GM21367 (cell line): ENCODE measurements at regions not wholly inside any gene's neighbourhood (a gene's known extent, or its start where the extent isn't known, plus 50 kb on each side); places are given as distances from the start of the nearest gene placed in this dataset.

Experiments used
- ATAC-seq: cut with Tn5 transposase; IDR thresholded peaks from one replicate; pipeline ENCODE4 v1.9.1; 2021; ENCODE audit not compliant: unreplicated experiment

DNA sequence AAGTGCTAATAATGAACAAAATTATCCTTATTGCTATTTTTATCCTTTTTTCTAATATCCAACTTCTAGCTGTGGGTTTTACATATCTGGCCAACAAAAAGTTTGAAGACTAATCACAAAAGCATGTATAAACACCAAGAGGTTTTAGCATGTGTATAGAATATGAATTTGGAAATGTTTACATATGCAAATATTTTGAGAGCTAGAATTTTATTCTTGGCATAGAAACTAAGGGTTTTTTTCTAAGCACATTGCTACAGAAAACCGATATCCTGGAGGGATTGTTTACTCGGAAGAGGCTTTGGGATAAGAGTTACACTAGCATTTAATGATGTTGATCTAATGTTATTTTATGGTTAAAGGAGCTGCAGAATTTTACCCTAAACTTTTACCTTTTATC lies 392.1 kb downstream of the EFNB2 start:
- no peak for ATAC-seq

DNA sequence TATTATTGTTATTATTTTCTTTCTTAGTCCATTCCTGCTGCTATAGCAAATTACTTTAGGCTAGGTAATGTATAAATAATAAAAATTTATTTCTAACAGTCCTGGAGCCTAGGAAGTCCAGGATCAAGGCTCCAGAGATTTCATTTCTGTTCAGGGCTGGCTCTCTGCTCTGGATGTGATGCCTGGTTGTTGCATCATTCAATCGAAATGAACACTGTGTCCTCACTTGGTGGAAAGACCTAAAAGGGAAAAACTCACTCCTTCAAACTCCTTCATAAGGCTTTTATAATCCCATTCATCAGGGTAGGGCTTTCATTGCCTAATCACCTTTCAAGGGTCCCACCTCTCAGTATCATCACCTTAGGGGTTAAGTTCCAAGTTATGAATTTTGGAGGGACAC lies 395.0 kb downstream of the EFNB2 start:
- ATAC-seq = no peak

DNA sequence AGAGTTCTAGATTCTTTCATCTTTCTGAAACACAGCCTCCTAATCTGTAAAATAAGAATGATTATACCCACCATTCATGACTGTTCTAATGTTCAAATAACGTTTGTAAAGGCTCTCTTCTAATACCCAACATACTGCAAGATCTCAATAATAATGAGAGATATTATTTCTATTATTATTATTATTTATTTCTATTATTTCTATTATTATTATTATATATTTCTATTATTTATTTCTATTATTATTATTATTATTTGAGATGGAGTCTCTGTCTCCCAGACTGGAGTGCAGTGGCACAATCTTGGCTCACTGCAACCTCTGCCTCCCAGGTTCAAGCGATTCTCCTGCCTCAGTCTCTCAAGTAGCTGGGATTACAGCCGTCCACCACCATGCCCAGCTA lies 395.5 kb downstream of the EFNB2 start:
- ATAC-seq = no peak

DNA sequence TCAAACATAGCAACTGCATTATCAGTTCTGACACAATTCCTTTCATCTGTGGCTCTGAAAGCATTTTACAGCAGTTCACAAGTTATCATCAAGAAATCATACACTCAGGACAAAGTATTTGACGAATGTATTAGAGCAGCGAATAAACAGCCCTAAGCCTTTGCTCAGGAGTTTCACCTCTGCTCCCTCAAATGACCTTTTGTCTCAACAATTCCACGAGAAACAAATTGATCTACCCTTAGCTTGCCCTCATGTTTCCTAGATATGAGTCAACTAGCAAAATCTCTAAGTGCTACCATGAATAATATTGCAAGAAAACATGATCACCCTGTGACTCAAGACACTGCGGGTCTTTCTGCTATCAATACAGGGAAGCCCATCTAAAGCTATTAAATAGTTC lies 396.1 kb downstream of the EFNB2 start:
- no peak for ATAC-seq

DNA sequence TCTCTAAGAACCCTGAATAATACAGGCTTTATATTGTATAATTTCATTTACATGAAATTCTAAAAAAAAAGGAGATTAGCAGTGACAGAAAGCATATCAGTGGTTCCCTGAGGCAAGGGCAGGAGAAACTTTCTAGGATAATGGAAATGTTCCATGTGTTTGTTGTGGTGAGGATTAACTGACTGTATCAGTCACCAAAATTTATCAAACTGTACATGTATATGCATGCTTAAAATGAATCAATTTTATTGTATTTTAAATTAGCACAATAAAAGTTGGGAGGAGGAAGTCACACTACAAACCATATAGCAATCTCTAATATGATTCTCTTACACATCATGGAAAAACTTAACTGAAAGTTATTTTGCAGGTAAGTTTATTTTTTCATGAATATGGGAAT lies 396.8 kb downstream of the EFNB2 start:
- ATAC-seq = no peak

DNA sequence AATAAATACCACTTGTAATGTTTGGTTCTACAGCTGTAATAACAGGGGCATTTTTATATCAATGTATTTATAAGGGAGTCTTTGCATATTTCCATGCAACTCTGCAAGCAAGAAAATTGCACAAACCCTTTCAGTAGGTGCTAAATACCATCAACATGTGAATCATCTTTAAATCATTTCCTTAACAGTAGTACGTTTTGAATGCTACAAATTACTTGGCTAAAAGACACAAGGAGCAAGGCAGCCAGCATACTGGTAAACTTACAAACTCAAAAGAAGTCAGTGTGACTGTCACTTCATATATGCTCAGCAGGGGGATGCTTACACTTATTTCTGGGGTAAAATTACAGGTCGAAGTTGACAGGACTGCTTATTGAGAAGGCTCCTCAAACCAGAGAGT lies 402.4 kb downstream of the EFNB2 start:
- ATAC-seq = no peak

DNA sequence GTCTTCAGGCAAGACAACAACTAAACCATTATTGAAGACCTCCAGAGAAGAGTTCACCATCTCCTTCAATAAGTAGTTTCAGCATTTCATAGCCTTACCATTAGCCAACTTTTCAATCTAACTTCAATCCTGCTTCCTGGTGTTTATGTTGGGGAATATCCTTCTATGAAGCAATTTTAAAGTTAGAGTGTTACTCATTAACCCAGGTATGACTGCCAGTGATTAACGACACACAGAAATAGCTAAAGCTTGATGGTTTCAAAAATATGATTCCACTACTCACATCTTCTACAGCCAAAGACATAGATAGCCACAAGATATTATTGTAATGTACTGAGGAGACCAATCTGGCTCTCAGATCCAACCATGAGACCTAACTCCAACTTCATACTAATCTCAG lies 403.2 kb downstream of the EFNB2 start:
- no peak for ATAC-seq

DNA sequence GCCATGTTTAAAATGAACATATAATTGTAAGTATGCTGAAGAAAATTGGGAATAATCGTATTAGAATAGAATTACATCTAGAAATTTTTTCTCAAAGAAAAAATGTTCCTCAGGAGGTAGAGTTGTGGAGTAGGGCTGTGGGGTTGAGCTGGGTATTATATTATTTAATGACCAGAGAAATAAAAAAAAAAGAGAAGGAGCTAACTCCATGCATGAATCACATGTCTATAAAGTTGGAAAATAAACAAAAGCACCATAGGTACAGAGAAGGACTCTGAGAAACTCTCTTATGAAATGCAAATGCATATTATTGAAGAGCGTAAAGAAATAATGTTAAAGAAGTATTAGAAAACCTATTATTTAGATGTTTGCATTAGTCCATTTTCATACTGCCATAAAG lies 405.5 kb downstream of the EFNB2 start:
- no peak for ATAC-seq

DNA sequence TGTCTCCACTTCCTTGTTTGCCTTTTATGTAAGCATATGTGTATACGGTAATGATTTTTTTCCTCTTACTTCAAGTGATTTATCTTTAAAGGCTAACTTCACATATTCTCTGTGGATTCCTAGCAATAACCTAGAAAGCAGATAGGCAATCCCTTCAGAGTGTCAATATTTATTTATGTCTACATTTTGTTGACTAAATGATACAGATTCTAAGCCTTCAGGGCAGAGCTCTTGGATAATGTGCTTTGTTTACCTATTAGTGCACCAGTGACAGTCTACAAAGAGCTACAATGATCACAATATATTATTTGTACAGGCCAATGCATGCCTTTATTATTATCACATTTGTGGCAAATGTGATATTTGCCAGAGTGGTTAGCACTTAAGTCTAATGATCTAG lies 406.2 kb downstream of the EFNB2 start:
- no peak for ATAC-seq

DNA sequence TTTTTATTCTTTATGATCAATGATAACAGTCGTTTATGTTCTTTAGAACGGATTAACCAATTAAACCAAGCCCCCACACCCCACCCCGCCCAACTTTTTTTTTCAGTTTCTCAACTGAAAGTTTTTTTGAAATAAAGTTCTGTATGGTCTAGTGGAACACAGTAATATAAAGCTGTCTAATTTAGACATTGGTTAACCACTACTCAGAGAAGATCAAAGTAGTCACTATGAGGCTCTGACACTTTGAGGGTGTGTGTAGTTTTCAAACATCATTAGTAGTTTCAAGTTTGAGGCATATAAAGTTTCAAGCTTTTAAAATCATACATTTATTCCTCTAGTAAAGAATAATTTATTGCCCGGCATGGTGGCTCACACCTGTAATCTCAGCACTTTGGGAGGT lies 413.2 kb downstream of the EFNB2 start:
- ATAC-seq = no peak

DNA sequence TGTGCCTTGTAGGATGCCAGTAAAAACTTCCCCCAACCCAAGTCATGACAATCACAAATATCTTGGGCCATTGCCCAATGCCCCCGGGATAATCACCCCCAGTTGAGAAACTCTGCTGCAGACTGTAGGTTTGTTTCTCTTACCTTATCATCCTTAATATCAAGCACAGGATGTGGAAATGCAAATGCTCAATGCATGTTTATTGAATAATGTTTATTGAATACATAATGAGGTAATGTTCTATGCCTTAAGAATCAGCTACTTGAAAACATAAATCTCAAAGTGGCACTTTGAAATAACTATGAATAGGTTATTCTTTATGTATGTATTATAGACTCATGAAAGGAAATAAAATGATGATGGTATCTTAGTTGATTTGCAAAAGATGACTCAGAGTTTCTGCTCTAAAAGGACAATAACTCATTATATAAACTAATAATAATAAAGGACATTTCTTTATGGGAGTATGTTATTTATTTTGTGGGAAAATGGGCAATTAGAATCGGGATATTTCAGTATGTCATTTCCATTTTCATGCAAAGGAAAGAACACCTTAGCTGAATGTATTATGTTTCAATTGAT lies 414.2 kb downstream of the EFNB2 start:
- no peak for ATAC-seq

DNA sequence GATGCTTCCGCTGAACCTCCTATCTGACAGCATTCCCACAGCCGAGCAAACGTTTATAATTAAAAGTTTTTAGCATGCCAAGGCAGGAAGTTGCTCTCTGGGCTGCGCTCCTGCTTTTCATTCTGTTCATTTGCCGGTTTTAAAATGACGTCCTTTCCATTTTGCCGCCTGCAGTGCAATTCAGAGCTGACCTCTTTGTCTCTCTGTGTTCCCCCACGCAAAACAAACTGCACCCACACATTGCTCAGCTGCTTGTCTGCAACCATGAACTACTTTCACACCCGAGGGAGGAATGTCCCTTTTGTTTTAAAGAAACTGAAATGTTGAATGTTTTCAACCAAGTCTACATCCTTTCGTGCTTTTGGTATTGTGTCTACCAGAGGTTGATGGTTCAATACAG lies 416.5 kb downstream of the EFNB2 start:
- no peak for ATAC-seq

DNA sequence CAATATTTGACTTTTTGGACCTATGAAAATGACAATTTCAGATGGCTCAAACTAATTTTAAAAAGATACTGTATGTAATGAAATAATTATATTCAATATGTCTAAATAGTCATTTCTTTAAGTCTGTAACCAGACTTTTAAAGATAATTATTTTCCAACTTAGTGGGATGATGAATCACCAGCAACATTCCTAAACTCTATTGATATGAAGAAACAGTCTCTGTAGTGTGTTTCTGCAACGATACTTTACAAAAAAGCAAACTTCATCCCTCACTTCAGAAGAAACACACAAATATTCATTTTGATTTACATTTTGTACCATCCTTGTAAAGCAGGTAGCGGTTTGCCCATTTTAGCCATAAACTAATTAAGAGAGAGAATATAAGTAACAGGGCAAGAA lies 417.4 kb downstream of the EFNB2 start:
- ATAC-seq = no peak

DNA sequence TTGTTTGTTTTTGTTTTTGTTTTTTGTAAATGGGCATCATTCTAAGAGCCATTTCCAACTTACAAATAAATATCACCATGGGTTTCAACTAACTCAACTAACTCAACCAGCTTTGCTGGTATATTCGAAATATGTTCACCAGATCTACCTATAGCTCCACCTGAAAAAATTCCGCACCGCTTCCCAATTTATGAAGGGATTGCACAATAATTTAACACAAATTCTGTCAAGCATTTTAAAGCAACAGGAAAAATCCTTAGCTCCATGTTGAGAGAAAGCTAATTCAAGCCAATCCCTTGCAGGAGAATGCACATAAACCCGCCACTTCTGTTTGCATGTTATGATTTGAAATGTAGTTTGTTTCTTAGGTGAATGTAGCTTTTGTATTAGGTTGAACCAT lies 417.8 kb downstream of the EFNB2 start:
- no peak for ATAC-seq

DNA sequence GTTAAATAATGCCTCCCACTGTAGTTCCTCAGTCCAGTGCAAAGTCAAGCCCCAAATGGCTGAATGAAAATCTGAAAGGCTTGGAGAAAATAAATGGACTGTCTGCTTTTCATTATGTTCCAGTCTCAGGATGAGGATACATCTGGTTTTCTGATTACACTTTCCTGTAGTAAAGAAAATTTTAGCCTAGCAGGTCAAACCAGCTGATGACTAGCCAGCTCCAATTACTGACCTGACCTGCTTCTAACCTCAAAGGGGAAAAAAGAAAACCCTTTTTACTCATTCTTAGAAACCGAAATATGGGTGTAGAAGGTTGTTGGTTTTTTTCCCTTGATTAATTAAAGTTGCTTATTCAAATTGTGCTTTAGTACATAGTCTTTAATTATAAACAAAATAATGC lies 418.4 kb downstream of the EFNB2 start:
- ATAC-seq = no peak

DNA sequence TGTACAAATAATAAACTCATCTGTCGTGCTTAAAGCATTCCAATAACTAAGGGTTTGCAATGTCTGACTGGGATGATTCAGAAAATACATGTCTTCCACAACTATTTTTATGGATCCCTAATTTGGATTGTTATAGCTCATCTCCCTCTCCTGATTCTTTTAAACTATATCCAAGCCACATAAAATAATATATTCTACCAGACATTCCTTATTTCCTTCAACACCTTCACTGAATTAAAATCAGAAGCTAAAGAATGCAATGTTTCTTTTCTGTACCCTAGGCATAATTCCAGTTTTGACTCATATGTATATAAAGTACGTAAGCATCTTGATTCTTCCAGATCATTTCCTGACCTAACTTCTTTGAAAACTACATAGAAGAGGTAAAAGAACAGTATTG lies 420.4 kb downstream of the EFNB2 start:
- ATAC-seq = no peak

DNA sequence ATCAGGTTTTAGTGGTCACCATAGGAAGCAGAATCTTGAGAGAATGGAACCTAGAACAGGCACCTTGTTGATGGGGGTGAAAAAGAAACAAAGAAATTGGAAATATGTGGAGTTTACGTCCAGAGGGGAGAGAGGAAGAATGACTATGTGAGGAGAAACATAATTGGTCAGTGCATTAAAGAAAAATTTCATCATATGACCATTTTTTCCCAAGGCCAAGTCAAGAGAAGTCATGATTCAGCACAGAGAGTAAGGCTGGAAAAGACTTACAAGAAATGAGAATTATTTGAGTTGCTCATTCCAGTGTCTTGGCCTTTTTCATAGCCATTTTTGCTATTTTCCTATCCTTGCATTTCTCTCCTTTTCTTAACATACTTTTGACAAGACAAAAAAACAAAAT lies 421.7 kb downstream of the EFNB2 start:
- no peak for ATAC-seq

DNA sequence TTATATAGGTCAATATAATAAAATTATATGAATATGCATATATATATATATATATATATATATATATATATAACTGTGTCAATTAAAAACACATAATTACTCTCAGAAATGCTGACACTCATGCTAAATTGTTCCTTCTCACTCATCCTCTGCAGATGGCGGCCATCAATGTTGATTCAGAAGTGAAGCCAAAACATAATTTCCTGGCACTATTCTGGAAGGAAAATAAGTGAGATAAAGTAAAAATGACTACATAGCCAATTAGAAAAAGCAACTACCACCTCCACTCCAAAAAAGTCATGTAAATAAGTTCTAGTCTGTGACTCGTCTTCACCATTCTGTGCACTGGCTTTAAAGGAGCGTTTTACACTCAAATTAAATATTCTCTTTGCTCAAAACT lies 423.3 kb downstream of the EFNB2 start:
- ATAC-seq = no peak

DNA sequence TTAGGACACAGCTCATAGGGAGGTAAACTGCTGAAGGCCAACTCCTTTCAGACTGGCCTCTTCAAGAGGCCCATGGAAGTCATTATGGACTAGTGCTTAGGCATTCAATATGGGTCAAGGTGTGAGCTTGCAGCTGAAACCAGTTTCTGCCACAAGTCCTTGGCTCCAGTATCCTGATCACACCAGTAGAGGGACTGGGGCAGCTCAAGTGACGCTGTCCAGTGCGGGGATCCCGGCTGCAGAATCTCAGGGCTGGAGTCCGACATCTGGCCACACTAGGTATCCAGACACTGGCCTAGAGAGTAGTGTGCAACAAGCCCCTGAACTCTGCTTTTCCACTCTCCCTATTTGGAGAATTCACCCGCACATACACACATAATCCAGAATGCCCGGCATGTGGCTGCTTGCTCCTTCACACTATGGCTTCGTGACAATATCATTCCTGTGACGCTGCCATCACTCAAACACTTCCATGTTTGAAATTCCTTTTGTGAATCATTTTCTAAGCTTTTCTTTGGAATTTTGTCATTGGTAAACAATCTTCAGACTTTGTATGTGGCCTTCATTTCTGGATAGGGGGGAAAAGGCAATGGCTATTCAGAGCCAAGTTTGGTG lies 425.1 kb downstream of the EFNB2 start:
- no peak for ATAC-seq

DNA sequence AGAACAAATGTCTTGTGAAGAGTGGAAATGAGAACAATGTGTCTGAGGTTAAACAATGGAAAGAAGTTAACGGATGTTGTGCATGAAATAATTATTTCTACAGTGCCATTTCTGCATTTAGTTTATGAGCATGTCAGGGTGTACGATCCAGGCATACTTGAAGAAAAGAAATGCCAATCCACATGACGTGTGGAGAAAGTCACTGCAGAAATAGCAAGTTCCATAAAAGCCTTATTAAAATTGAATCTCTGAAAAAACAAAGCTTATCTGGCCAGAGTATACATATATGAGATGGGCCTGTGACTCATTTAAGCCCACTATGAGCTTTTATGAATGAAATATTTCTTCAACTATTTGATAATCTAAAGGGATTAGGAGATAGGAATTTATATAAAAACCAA lies 426.1 kb downstream of the EFNB2 start:
- ATAC-seq = no peak

DNA sequence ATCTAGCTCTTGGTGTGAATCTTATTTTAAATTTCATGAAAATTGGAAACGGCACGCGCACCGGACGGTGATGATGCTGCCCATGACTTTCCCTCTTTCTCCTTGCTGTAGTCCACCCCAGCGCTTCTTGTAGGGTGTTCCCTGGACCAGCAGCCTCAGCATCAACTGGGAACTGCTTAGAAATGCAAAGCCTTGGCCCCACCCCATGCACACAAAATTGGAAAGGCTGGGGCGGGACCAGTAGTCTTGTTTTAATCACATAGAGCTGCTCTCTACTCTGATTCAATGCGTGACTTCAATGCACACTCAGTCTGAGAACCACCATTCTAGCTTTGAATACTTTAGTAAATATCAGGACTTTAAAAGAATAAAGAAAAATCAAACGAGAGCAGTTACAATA lies 427.1 kb downstream of the EFNB2 start:
- no peak for ATAC-seq

DNA sequence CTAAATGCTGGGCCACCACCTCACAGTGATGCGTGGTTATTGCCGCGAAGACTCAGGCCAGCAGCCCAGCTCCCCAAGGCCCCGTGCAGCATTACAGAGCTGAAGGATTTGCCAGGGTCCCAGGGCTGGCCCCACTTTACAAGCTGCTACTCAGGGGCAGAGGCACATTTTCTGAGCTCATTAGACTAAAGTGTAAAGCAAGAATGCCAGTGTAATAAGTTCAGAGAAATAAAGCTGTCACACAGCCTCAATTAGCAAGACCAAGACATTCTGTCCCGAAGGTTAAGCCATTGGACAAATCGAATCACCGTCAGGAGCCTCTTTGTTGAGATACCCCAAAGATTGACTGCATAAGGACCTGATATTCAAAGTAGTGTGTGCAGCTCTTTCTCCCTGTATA lies 428.4 kb downstream of the EFNB2 start:
- no peak for ATAC-seq

DNA sequence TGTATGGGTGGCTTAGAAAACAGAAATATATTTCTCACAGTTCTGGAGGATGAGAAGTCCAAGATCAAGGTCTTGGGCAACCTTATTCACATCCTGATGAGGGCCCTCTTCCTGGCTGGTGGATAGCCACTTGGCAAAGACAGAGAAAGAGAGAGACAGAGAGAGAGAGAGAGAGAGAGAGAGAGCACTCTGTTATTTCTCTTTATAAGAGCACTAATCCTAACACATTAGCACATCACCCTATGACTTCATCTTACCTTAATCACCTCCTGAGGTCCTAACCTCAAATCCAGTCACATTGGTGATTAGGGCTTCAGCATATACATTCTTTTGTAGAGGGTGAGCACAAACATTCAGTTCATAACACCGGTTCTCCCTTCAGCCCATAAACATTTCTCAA lies 430.3 kb downstream of the EFNB2 start:
- no peak for ATAC-seq
